ENCODE measurements at regions not wholly inside any gene's neighbourhood (a gene's known extent, or its start where the extent isn't known, plus 50 kb on each side); places are given as distances from the start of the nearest gene placed in this dataset.

DNA sequence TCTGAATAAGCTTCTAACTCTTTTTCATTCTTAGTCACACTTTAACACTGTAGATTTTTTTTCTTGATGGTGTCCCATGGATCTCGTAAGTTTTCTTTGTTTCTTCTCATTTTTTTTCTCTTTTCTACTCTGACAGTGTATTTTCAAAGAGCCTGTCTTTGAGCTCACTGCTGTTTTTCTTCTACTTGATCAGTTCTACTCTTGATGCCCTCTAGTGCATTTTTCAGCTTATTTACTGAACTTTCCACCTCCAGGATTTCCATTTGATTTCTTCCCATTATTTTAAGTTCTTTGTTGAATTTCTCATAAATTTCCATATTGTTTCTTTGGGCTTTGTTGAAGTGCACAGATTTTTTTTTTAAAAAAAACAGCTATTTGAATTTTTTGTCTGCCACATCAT lies 2641.1 kb upstream of the DEFB115 start:
- Histone ChIP-seq H3K4me1 (ENCODE audit: insufficient read depth) (no peaks in the 10 kb centered on the region), H3K79me2 (replicated peaks; ENCODE audit: insufficient read depth) (no peaks in the 10 kb centered on the region), H3K9me2 (ENCODE audit: insufficient read depth) (no peaks in the 10 kb centered on the region), H3K4me2 (no peak overlapping the region), H4K20me1 (replicated peaks; ENCODE audit: insufficient read depth) (no peaks in the 10 kb centered on the region), H3K27me3 (ENCODE audit: insufficient read depth) (no peaks in the 10 kb centered on the region), H2AFZ (no peak overlapping the region), H3K36me3 (ENCODE audit: insufficient read depth) (no peaks in the 10 kb centered on the region), H3F3A (replicated peaks; ENCODE audit: low read depth) (no peaks in the 10 kb centered on the region), H3K4me3 (no peak overlapping the region), H3K27ac (ENCODE audit: low read depth) (no peak overlapping the region)
- Mint-ChIP-seq H3K36me3 (ENCODE audit: low read depth) (peaks cover 43% of the 10 kb centered on the region; the same call in 2 of the 3 replicates), H3K27me3 (ENCODE audit: insufficient read depth, low read depth, poor library complexity) (peaks cover 4% of the 10 kb centered on the region), H3K27ac (no peak overlapping the region), H3K4me1 (no peaks in the 10 kb centered on the region), H3K9me3 (peaks cover 95% of the 10 kb centered on the region), H3K4me3 (no peak overlapping the region)
- ATAC-seq (no peak), DNase-seq (ENCODE audit: low spot score) (no peak)
- TF ChIP-seq ZNF331 (CRISPR knock-in tag; IDR thresholded peaks at IDR 0.05; ENCODE audit: low read depth) (no peak), ZNF114 (CRISPR knock-in tag; IDR thresholded peaks at IDR 0.05) (no peak), STAT1 (IDR thresholded peaks at IDR 0.05; ENCODE audit: unreplicated experiment) (no peak), CREB1 (CRISPR knock-in tag; IDR thresholded peaks at IDR 0.05; ENCODE audit: low read depth) (no peak), JUNB (IDR thresholded peaks at IDR 0.05; ENCODE audit: unreplicated experiment) (no peak), EZH2 (IDR thresholded peaks at IDR 0.05; ENCODE audit: low read depth, unreplicated experiment) (no peak), NANOG (IDR thresholded peaks at IDR 0.05; ENCODE audit: borderline replicate concordance) (no peak), POLR2AphosphoS5 (IDR thresholded peaks at IDR 0.05; ENCODE audit: low read depth) (no peak)
- TF ChIP-seq, protein P1, sequence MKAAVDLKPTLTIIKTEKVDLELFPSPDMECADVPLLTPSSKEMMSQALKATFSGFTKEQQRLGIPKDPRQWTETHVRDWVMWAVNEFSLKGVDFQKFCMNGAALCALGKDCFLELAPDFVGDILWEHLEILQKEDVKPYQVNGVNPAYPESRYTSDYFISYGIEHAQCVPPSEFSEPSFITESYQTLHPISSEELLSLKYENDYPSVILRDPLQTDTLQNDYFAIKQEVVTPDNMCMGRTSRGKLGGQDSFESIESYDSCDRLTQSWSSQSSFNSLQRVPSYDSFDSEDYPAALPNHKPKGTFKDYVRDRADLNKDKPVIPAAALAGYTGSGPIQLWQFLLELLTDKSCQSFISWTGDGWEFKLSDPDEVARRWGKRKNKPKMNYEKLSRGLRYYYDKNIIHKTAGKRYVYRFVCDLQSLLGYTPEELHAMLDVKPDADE (IDR thresholded peaks at IDR 0.05): no peak
- TF ChIP-seq, protein P2, sequence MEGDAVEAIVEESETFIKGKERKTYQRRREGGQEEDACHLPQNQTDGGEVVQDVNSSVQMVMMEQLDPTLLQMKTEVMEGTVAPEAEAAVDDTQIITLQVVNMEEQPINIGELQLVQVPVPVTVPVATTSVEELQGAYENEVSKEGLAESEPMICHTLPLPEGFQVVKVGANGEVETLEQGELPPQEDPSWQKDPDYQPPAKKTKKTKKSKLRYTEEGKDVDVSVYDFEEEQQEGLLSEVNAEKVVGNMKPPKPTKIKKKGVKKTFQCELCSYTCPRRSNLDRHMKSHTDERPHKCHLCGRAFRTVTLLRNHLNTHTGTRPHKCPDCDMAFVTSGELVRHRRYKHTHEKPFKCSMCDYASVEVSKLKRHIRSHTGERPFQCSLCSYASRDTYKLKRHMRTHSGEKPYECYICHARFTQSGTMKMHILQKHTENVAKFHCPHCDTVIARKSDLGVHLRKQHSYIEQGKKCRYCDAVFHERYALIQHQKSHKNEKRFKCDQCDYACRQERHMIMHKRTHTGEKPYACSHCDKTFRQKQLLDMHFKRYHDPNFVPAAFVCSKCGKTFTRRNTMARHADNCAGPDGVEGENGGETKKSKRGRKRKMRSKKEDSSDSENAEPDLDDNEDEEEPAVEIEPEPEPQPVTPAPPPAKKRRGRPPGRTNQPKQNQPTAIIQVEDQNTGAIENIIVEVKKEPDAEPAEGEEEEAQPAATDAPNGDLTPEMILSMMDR (conservative IDR thresholded peaks at IDR 0.05; ENCODE audit: low read depth in 2 of 2): no peak
- TF ChIP-seq, protein P3, sequence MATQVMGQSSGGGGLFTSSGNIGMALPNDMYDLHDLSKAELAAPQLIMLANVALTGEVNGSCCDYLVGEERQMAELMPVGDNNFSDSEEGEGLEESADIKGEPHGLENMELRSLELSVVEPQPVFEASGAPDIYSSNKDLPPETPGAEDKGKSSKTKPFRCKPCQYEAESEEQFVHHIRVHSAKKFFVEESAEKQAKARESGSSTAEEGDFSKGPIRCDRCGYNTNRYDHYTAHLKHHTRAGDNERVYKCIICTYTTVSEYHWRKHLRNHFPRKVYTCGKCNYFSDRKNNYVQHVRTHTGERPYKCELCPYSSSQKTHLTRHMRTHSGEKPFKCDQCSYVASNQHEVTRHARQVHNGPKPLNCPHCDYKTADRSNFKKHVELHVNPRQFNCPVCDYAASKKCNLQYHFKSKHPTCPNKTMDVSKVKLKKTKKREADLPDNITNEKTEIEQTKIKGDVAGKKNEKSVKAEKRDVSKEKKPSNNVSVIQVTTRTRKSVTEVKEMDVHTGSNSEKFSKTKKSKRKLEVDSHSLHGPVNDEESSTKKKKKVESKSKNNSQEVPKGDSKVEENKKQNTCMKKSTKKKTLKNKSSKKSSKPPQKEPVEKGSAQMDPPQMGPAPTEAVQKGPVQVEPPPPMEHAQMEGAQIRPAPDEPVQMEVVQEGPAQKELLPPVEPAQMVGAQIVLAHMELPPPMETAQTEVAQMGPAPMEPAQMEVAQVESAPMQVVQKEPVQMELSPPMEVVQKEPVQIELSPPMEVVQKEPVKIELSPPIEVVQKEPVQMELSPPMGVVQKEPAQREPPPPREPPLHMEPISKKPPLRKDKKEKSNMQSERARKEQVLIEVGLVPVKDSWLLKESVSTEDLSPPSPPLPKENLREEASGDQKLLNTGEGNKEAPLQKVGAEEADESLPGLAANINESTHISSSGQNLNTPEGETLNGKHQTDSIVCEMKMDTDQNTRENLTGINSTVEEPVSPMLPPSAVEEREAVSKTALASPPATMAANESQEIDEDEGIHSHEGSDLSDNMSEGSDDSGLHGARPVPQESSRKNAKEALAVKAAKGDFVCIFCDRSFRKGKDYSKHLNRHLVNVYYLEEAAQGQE (IDR thresholded peaks at IDR 0.05; ENCODE audit: unreplicated experiment): no peak
- TF ChIP-seq, protein P4, sequence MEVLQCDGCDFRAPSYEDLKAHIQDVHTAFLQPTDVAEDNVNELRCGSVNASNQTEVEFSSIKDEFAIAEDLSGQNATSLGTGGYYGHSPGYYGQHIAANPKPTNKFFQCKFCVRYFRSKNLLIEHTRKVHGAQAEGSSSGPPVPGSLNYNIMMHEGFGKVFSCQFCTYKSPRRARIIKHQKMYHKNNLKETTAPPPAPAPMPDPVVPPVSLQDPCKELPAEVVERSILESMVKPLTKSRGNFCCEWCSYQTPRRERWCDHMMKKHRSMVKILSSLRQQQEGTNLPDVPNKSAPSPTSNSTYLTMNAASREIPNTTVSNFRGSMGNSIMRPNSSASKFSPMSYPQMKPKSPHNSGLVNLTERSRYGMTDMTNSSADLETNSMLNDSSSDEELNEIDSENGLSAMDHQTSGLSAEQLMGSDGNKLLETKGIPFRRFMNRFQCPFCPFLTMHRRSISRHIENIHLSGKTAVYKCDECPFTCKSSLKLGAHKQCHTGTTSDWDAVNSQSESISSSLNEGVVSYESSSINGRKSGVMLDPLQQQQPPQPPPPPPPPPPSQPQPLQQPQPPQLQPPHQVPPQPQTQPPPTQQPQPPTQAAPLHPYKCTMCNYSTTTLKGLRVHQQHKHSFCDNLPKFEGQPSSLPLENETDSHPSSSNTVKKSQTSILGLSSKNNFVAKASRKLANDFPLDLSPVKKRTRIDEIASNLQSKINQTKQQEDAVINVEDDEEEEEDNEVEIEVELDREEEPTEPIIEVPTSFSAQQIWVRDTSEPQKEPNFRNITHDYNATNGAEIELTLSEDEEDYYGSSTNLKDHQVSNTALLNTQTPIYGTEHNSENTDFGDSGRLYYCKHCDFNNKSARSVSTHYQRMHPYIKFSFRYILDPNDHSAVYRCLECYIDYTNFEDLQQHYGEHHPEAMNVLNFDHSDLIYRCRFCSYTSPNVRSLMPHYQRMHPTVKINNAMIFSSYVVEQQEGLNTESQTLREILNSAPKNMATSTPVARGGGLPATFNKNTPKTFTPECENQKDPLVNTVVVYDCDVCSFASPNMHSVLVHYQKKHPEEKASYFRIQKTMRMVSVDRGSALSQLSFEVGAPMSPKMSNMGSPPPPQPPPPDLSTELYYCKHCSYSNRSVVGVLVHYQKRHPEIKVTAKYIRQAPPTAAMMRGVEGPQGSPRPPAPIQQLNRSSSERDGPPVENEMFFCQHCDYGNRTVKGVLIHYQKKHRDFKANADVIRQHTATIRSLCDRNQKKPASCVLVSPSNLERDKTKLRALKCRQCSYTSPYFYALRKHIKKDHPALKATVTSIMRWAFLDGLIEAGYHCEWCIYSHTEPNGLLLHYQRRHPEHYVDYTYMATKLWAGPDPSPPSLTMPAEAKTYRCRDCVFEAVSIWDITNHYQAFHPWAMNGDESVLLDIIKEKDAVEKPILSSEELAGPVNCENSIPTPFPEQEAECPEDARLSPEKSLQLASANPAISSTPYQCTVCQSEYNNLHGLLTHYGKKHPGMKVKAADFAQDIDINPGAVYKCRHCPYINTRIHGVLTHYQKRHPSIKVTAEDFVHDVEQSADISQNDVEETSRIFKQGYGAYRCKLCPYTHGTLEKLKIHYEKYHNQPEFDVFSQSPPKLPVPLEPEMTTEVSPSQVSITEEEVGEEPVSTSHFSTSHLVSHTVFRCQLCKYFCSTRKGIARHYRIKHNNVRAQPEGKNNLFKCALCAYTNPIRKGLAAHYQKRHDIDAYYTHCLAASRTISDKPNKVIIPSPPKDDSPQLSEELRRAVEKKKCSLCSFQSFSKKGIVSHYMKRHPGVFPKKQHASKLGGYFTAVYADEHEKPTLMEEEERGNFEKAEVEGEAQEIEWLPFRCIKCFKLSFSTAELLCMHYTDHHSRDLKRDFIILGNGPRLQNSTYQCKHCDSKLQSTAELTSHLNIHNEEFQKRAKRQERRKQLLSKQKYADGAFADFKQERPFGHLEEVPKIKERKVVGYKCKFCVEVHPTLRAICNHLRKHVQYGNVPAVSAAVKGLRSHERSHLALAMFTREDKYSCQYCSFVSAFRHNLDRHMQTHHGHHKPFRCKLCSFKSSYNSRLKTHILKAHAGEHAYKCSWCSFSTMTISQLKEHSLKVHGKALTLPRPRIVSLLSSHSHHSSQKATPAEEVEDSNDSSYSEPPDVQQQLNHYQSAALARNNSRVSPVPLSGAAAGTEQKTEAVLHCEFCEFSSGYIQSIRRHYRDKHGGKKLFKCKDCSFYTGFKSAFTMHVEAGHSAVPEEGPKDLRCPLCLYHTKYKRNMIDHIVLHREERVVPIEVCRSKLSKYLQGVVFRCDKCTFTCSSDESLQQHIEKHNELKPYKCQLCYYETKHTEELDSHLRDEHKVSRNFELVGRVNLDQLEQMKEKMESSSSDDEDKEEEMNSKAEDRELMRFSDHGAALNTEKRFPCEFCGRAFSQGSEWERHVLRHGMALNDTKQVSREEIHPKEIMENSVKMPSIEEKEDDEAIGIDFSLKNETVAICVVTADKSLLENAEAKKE (CRISPR knock-in tag; IDR thresholded peaks at IDR 0.05): no peak

Data from GM23338 (cell line).